HG03060 (cell line): ENCODE measurements at regions not wholly inside any gene's neighbourhood (a gene's known extent, or its start where the extent isn't known, plus 50 kb on each side); places are given as distances from the start of the nearest gene placed in this dataset.
"Not testable (repeated sequence)": the region's sequence is repeated elsewhere in the genome, so short reads cannot be mapped to it uniquely, and the experiment has no call there.

Experiments
- ATAC-seq: cut with Tn5 transposase; IDR thresholded peaks from one replicate; pipeline ENCODE4 v1.9.1; 2021; ENCODE audit warnings: low read depth, moderate number of reproducible peaks; ENCODE audit not compliant: unreplicated experiment

- ATAC-seq, result no peak
These were observed 575.5 kb downstream of the PRKD1 start for GRCh38 chr14:29351996-29352705.

- ATAC-seq, result no peak
These were observed 575.0 kb downstream of the PRKD1 start for GRCh38 chr14:29352706-29353080.

- ATAC-seq, result no peak
These were observed 574.1 kb downstream of the PRKD1 start for GRCh38 chr14:29353513-29353912.

GRCh38 chr14:29354486-29354885 is 573.2 kb downstream of the PRKD1 start:
- no peak for ATAC-seq

GRCh38 chr14:29355331-29355730 is 572.3 kb downstream of the PRKD1 start:
- ATAC-seq, result no peak

GRCh38 chr14:29355846-29356245 is 571.8 kb downstream of the PRKD1 start:
- ATAC-seq, result no peak

GRCh38 chr14:29360656-29361055 is 567.0 kb downstream of the PRKD1 start:
- no peak for ATAC-seq

GRCh38 chr14:29370024-29370423 is 557.6 kb downstream of the PRKD1 start:
- no peak for ATAC-seq

- ATAC-seq, result no peak
These were observed 551.4 kb downstream of the PRKD1 start for GRCh38 chr14:29376237-29376636.

GRCh38 chr14:29380826-29381225 is 546.8 kb downstream of the PRKD1 start:
- no peak for ATAC-seq

GRCh38 chr14:29388571-29388970 is 539.1 kb downstream of the PRKD1 start:
- no peak for ATAC-seq

- no peak for ATAC-seq
These were observed 537.4 kb downstream of the PRKD1 start for GRCh38 chr14:29390081-29390832.

- no peak for ATAC-seq
These were observed 536.4 kb downstream of the PRKD1 start for GRCh38 chr14:29391231-29391630.

GRCh38 chr14:29391801-29392200 is 535.8 kb downstream of the PRKD1 start:
- no peak for ATAC-seq

GRCh38 chr14:29392287-29392686 is 535.4 kb downstream of the PRKD1 start:
- no peak for ATAC-seq

- ATAC-seq, result no peak
These were observed 524.6 kb downstream of the PRKD1 start for GRCh38 chr14:29403091-29403490.

GRCh38 chr14:29410581-29410980 is 517.1 kb downstream of the PRKD1 start:
- ATAC-seq, result no peak

- not testable (repeated sequence) for ATAC-seq
These were observed 512.7 kb downstream of the PRKD1 start for GRCh38 chr14:29414931-29415330.

GRCh38 chr14:29419736-29420135 is 507.9 kb downstream of the PRKD1 start:
- ATAC-seq, result no peak

GRCh38 chr14:29421156-29421728 is 506.4 kb downstream of the PRKD1 start:
- no peak for ATAC-seq

GRCh38 chr14:29425705-29426482 is 501.8 kb downstream of the PRKD1 start:
- ATAC-seq, result no peak
